GM23338 (cell line): ENCODE measurements at regions not wholly inside any gene's neighbourhood (a gene's known extent, or its start where the extent isn't known, plus 50 kb on each side); places are given as distances from the start of the nearest gene placed in this dataset.

Experiments
- ATAC-seq: fragments of 200-7000 bp; cut with Tn5 transposase; 3 replicates; pipeline ENCODE4 v1.9.1; 2020
- DNase-seq: peaks from one replicate; pipeline ENCODE4 v3.0.0-alpha.2; 2015; ENCODE audit warnings: low spot score
- H2AFZ ChIP-seq: fragments of 200-600 bp; sonication (generic); 2 replicates; pipeline ENCODE4 v1.8.0; 2016; ENCODE audit warnings: antibody characterized with exemption, mild to moderate bottlenecking, moderate library complexity
- H3F3A ChIP-seq: fragments of 200-600 bp; sonication (generic); replicated peaks from 2 replicates; pipeline ENCODE4 v1.8.0; 2017; ENCODE audit warnings: antibody characterized with exemption, mixed run types, low read depth
- H3K27ac ChIP-seq: fragments of 200-600 bp; sonication (generic); 2 replicates; pipeline ENCODE4 v1.6.1; 2016; ENCODE audit warnings: low read depth
- H3K27me3 ChIP-seq: fragments of 200-600 bp; sonication (generic); 2 replicates; pipeline ENCODE4 v1.8.0; 2016; ENCODE audit warnings: mild to moderate bottlenecking, mixed run types, moderate library complexity; ENCODE audit not compliant: insufficient read depth
- H3K36me3 ChIP-seq: fragments of 200-600 bp; sonication (generic); 2 replicates; pipeline ENCODE4 v1.8.0; 2016; ENCODE audit warnings: mild to moderate bottlenecking; ENCODE audit not compliant: insufficient read depth
- H3K4me1 ChIP-seq: fragments of 200-600 bp; sonication (generic); 2 replicates; pipeline ENCODE4 v1.8.0; 2016; ENCODE audit warnings: mild to moderate bottlenecking, moderate library complexity; ENCODE audit not compliant: insufficient read depth
- H3K4me2 ChIP-seq: fragments of 200-600 bp; sonication (generic); 2 replicates; pipeline ENCODE4 v1.7.1; 2017; ENCODE audit warnings: mixed run types
- H3K4me3 ChIP-seq: fragments of 200-600 bp; sonication (generic); 2 replicates; pipeline ENCODE4 v1.6.1; 2016; ENCODE audit warnings: mixed run types
- H3K79me2 ChIP-seq: fragments of 200-600 bp; sonication (generic); replicated peaks from 2 replicates; pipeline ENCODE4 v1.8.0; 2017; ENCODE audit warnings: mild to moderate bottlenecking; ENCODE audit not compliant: insufficient read depth
- H3K9me2 ChIP-seq: fragments of 200-600 bp; sonication (generic); 2 replicates; pipeline ENCODE4 v1.8.0; 2017; ENCODE audit not compliant: insufficient read depth
- H4K20me1 ChIP-seq: fragments of 200-600 bp; sonication (generic); replicated peaks from 2 replicates; pipeline ENCODE4 v1.8.0; 2017; ENCODE audit warnings: mild to moderate bottlenecking; ENCODE audit not compliant: insufficient read depth
- H3K27ac Mint-ChIP-seq: 2 replicates; pipeline ENCODE4 v1.8.0; 2020; ENCODE audit warnings: inconsistent platforms, mild to moderate bottlenecking, moderate library complexity, mixed read lengths
- H3K27me3 Mint-ChIP-seq: 3 replicates; pipeline ENCODE4 v1.8.0; 2022; ENCODE audit warnings: low read depth, mild to moderate bottlenecking, moderate library complexity, mixed read lengths, inconsistent platforms; ENCODE audit not compliant: insufficient read depth, poor library complexity
- H3K36me3 Mint-ChIP-seq: 3 replicates; pipeline ENCODE4 v1.8.0; 2021; ENCODE audit warnings: low read depth, mild to moderate bottlenecking, inconsistent platforms, moderate library complexity, mixed read lengths
- H3K4me1 Mint-ChIP-seq: 3 replicates; pipeline ENCODE4 v1.8.0; 2020; ENCODE audit warnings: mild to moderate bottlenecking, inconsistent platforms, mixed read lengths
- H3K4me3 Mint-ChIP-seq: 3 replicates; pipeline ENCODE4 v1.8.0; 2021; ENCODE audit warnings: moderate library complexity, mild to moderate bottlenecking, inconsistent platforms, mixed read lengths
- H3K9me3 Mint-ChIP-seq: 3 replicates; pipeline ENCODE4 v1.8.0; 2020; ENCODE audit warnings: moderate library complexity, mild to moderate bottlenecking, inconsistent platforms, mixed read lengths
- CTCF ChIP-seq, 2 experiments: fragments of 200-600 bp in 1 of 2; sonication (generic) in 1 of 2; conservative IDR thresholded peaks; 2 replicates each; pipeline versions ENCODE4 v1.5.1 to v1.6.1; 2016 to 2017; ENCODE audit warnings: antibody characterized with exemption in 2 of 2, low read depth in 2 of 2, mild to moderate bottlenecking in 2 of 2, moderate library complexity in 1 of 2
- EZH2 ChIP-seq: fragments of 200-600 bp; sonication (generic); IDR thresholded peaks from one replicate; pipeline ENCODE4 v1.8.0; 2017; ENCODE audit warnings: antibody characterized with exemption, mild to moderate bottlenecking, low read depth; ENCODE audit not compliant: unreplicated experiment
- EZH2phosphoT487 ChIP-seq: fragments of 200-600 bp; sonication (generic); IDR thresholded peaks from one replicate; pipeline ENCODE4 v1.8.1; 2018; ENCODE audit warnings: antibody characterized with exemption; ENCODE audit not compliant: unreplicated experiment
- JUNB ChIP-seq: IDR thresholded peaks from one replicate; pipeline ENCODE4 v1.6.1; 2016; ENCODE audit warnings: antibody characterized with exemption; ENCODE audit not compliant: unreplicated experiment
- NANOG ChIP-seq: IDR thresholded peaks from 2 replicates; pipeline ENCODE4 v1.6.1; 2016; ENCODE audit warnings: antibody characterized with exemption, borderline replicate concordance
- POLR2AphosphoS5 ChIP-seq: IDR thresholded peaks from 2 replicates; pipeline ENCODE4 v1.6.1; 2016; ENCODE audit warnings: antibody characterized with exemption, low read depth
- STAT1 ChIP-seq: IDR thresholded peaks from one replicate; pipeline ENCODE4 v1.6.1; 2016; ENCODE audit warnings: antibody characterized with exemption; ENCODE audit not compliant: unreplicated experiment
- ZNF114 ChIP-seq: fragments of 250-450 bp; sonication (Bioruptor Pico); IDR thresholded peaks from 2 replicates; pipeline ENCODE4 v1.5.0; 2020; ENCODE audit warnings: mild to moderate bottlenecking, moderate library complexity
- ZNF462 ChIP-seq: fragments of 250-450 bp; sonication (Bioruptor Pico); IDR thresholded peaks from 2 replicates; pipeline ENCODE4 v1.5.0; 2020; ENCODE audit warnings: mild to moderate bottlenecking, moderate library complexity
- TF ChIP-seq, protein P1 (sequence below): IDR thresholded peaks from 2 replicates; pipeline ENCODE4 v1.6.1; 2016; ENCODE audit warnings: antibody characterized with exemption

DNA sequence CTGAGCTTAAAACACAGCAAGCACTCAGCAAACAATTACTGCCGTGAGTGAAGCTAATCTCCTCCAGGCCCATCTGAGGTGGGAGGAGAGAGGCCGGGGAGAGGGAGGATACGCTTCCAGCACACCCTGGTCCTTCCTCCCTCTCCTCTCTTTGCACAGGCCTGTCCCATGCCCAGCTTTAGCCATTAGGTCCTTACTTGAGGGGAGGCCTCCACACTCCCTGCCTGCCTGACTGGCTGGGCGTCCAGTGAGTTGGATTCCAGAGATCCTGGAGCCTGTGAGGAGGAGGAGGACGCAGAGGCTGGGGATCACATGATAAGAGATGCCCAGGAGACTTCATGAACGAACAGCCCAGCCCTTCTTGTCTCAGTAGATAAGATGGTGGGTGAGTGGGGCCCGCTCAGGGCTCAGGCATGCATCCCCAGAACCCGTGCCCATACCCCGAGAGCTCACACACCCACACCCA is 65.1 kb upstream of the NCOR2 start:
- DNase-seq: no peak
- H3K4me2 ChIP-seq: no peak overlapping the region
- H2AFZ ChIP-seq: peak overlapping the region; percentile 80

DNA sequence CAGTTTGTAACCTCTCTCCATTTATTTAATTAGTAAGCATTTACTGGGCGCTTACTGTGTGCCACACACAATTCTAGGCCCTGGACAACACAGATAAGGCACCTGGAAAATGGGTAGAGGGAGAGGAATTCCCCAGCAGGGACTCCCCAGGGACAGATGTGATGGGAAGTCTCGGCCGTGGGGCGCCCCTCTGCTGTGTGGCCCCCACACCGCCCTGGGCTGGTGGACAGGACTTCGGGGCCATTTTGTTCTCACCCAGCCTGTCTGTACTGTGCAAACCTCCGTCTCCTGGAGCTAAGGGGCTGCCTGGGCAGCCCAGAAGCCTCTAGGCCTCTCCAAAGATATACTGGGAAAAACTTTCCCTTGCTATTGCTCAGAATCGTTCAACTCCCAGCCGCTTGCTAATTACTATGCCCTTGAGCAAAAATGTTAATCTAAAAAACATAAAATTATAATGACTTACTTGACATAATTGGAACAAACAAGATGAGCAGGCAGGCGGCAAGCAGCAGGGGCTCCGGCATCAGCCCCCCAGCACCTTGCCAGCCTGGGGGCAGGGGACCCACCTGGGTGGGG is 64.4 kb upstream of the NCOR2 start:
- H3F3A ChIP-seq: no peaks in the 10 kb centered on the region
- no peaks in the 10 kb centered on the region; the same call in 1 of the 3 replicates for H3K9me3 Mint-ChIP-seq
- H3K27me3 Mint-ChIP-seq: peaks cover 11% of the 10 kb centered on the region
- H3K27ac Mint-ChIP-seq: no peak overlapping the region
- H3K27ac ChIP-seq: no peak overlapping the region
- ATAC-seq (peak; percentile 14; the same call in 2 of the 3 replicates), DNase-seq (no peak)
- peak overlapping the region; percentile 53; the same call in 1 of the 2 replicates for H3K4me2 ChIP-seq
- H3K27me3 ChIP-seq: no peaks in the 10 kb centered on the region
- H3K4me3 Mint-ChIP-seq: no peak overlapping the region
- no peaks in the 10 kb centered on the region for H3K36me3 Mint-ChIP-seq
- H3K4me3 ChIP-seq: no peak overlapping the region
- H3K36me3 ChIP-seq: no peaks in the 10 kb centered on the region
- H2AFZ ChIP-seq: peak overlapping the region; percentile 80; the same call in 1 of the 2 replicates
- no peaks in the 10 kb centered on the region for H4K20me1 ChIP-seq
- peaks cover 39% of the 10 kb centered on the region for H3K4me1 Mint-ChIP-seq
- peaks cover 12% of the 10 kb centered on the region; the same call in 1 of the 2 replicates for H3K4me1 ChIP-seq
- H3K79me2 ChIP-seq: no peaks in the 10 kb centered on the region
- H3K9me2 ChIP-seq: no peaks in the 10 kb centered on the region
- TF ChIP-seq ZNF462 (CRISPR knock-in tag) (no peak), EZH2 (no peak), EZH2phosphoT487 (no peak), POLR2AphosphoS5 (no peak), ZNF114 (CRISPR knock-in tag) (no peak)
- TF ChIP-seq, protein P1, sequence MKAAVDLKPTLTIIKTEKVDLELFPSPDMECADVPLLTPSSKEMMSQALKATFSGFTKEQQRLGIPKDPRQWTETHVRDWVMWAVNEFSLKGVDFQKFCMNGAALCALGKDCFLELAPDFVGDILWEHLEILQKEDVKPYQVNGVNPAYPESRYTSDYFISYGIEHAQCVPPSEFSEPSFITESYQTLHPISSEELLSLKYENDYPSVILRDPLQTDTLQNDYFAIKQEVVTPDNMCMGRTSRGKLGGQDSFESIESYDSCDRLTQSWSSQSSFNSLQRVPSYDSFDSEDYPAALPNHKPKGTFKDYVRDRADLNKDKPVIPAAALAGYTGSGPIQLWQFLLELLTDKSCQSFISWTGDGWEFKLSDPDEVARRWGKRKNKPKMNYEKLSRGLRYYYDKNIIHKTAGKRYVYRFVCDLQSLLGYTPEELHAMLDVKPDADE: no peak

More for the DNA sequence above, 65.1 kb upstream of the NCOR2 start:
- H3K4me3 ChIP-seq: no peak overlapping the region
- no peak overlapping the region for H3K27ac Mint-ChIP-seq
- peaks cover 12% of the 10 kb centered on the region; the same call in 1 of the 2 replicates for H3K4me1 ChIP-seq
- H3K9me3 Mint-ChIP-seq: no peaks in the 10 kb centered on the region; the same call in 1 of the 3 replicates
- H3K79me2 ChIP-seq: no peaks in the 10 kb centered on the region
- TF ChIP-seq STAT1 (no peak), CTCF (conservative IDR thresholded peaks at IDR 0.05; ENCODE audit: low read depth in 2 of 2) (no peak), NANOG (no peak), ZNF114 (CRISPR knock-in tag) (no peak), JUNB (no peak), EZH2 (no peak), POLR2AphosphoS5 (no peak), EZH2phosphoT487 (no peak)
- no peaks in the 10 kb centered on the region for H3K9me2 ChIP-seq
- H3K4me3 Mint-ChIP-seq: no peak overlapping the region
- peaks cover 39% of the 10 kb centered on the region for H3K4me1 Mint-ChIP-seq
- peaks cover 13% of the 10 kb centered on the region for H3K27me3 Mint-ChIP-seq
- no peaks in the 10 kb centered on the region for H4K20me1 ChIP-seq
- no peaks in the 10 kb centered on the region for H3K36me3 ChIP-seq
- H3K27ac ChIP-seq: no peak overlapping the region
- peak; percentile 23 for ATAC-seq
- H3K36me3 Mint-ChIP-seq: no peaks in the 10 kb centered on the region
- H3K27me3 ChIP-seq: no peaks in the 10 kb centered on the region
- H3F3A ChIP-seq: no peaks in the 10 kb centered on the region
